DND-41 (cell line): ENCODE measurements at regions not wholly inside any gene's neighbourhood (a gene's known extent, or its start where the extent isn't known, plus 50 kb on each side); places are given as distances from the start of the nearest gene placed in this dataset.
"Not testable (repeated sequence)": the region's sequence is repeated elsewhere in the genome, so short reads cannot be mapped to it uniquely, and the experiment has no call there.

Experiments used
- ATAC-seq: fragments of 200-7000 bp; cut with Tn5 transposase; 3 replicates; pipeline ENCODE4 v1.9.1; 2021; ENCODE audit warnings: low read depth; ENCODE audit not compliant: insufficient read depth
- DNase-seq: peaks from one replicate; pipeline ENCODE4 v3.0.0-alpha.2; 2020
- H2AFZ ChIP-seq: 2 replicates; pipeline ENCODE4 v1.6.0; 2012; ENCODE audit warnings: low read depth, low read length
- H3K27ac ChIP-seq: 2 replicates; pipeline ENCODE4 v1.5.1; 2012; ENCODE audit warnings: low read length, inconsistent platforms
- H3K27me3 ChIP-seq: fragments of 200-600 bp; sonication (generic); 2 replicates; pipeline ENCODE4 v1.6.0; 2012; ENCODE audit warnings: low read length, mild to moderate bottlenecking, inconsistent platforms; ENCODE audit not compliant: insufficient read depth, poor library complexity
- H3K36me3 ChIP-seq: 2 replicates; pipeline ENCODE4 v1.5.1; 2012; ENCODE audit warnings: low read length, inconsistent platforms; ENCODE audit not compliant: insufficient read depth
- H3K4me1 ChIP-seq: 2 replicates; pipeline ENCODE4 v1.5.1; 2012; ENCODE audit warnings: mild to moderate bottlenecking, low read length; ENCODE audit not compliant: insufficient read depth
- H3K4me2 ChIP-seq: 2 replicates; pipeline ENCODE4 v1.6.0; 2012; ENCODE audit warnings: mild to moderate bottlenecking, moderate library complexity, low read length, inconsistent platforms; ENCODE audit not compliant: insufficient read depth
- H3K4me3 ChIP-seq, 2 experiments: fragments of 200-600 bp in 1 of 2; shearing (Covaris generic) in 1 of 2; 2 replicates each; pipeline ENCODE4 v1.5.1; 2012 to 2016; ENCODE audit warnings: inconsistent platforms in 2 of 2, low read length in 2 of 2, mild to moderate bottlenecking in 2 of 2, low read depth in 1 of 2, moderate library complexity in 1 of 2
- H3K79me2 ChIP-seq: 2 replicates; pipeline ENCODE4 v1.6.0; 2012; ENCODE audit warnings: low read length, inconsistent platforms; ENCODE audit not compliant: insufficient read depth
- H3K9ac ChIP-seq: 2 replicates; pipeline ENCODE4 v1.6.0; 2012; ENCODE audit warnings: low read depth, mild to moderate bottlenecking, inconsistent platforms, low read length, moderate library complexity
- H3K9me3 ChIP-seq: 2 replicates; pipeline ENCODE4 v1.5.1; 2012; ENCODE audit warnings: low read length, moderate library complexity, mild to moderate bottlenecking, inconsistent platforms; ENCODE audit not compliant: insufficient read depth, severe bottlenecking
- H4K20me1 ChIP-seq: 2 replicates; pipeline ENCODE4 v1.6.0; 2012; ENCODE audit warnings: low read length; ENCODE audit not compliant: insufficient read depth
- EZH2 ChIP-seq: IDR thresholded peaks from 3 replicates; pipeline ENCODE4 v1.6.1; 2012; ENCODE audit warnings: borderline replicate concordance, low read depth, mild to moderate bottlenecking, moderate library complexity, low read length, inconsistent platforms; ENCODE audit not compliant: severe bottlenecking
- TF ChIP-seq, protein P1 (sequence below): IDR thresholded peaks from 2 replicates; pipeline ENCODE4 v1.5.1; 2012; ENCODE audit warnings: borderline replicate concordance, low read length, moderate library complexity, mild to moderate bottlenecking; ENCODE audit not compliant: poor library complexity, severe bottlenecking; ENCODE audit errors: extremely low read depth

DNA sequence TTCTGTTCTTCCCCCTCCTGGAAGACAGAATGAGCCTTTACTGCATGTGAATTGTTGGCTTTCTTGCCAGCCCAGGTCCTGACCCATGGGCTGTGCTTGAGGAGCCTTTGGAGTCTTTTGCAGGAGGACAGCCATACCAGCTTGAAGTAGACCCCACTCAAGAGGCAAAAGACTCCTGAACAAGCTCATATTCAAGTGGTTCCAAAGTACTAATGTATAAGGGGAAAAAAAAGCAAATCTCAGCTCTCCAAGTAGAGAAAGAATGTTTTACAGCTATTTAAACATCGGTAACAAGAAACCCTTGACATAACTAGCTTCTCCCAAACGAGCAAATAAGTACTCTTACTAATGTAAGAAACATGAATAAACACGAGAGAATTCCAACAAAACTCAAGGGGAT is 174.9 kb upstream of the MXRA5 start:
- Histone ChIP-seq H3K27ac (no peak overlapping the region), H2AFZ (no peak overlapping the region), H3K36me3 (no peaks in the 10 kb centered on the region), H3K4me2 (no peak overlapping the region), H3K4me3 (no peak overlapping the region), H3K79me2 (no peaks in the 10 kb centered on the region), H3K9me3 (no peaks in the 10 kb centered on the region), H3K4me1 (no peaks in the 10 kb centered on the region), H3K9ac (no peak overlapping the region), H3K27me3 (no peaks in the 10 kb centered on the region), H4K20me1 (no peaks in the 10 kb centered on the region)
- ATAC-seq (no peak), DNase-seq (no peak)
- TF ChIP-seq, protein P1, sequence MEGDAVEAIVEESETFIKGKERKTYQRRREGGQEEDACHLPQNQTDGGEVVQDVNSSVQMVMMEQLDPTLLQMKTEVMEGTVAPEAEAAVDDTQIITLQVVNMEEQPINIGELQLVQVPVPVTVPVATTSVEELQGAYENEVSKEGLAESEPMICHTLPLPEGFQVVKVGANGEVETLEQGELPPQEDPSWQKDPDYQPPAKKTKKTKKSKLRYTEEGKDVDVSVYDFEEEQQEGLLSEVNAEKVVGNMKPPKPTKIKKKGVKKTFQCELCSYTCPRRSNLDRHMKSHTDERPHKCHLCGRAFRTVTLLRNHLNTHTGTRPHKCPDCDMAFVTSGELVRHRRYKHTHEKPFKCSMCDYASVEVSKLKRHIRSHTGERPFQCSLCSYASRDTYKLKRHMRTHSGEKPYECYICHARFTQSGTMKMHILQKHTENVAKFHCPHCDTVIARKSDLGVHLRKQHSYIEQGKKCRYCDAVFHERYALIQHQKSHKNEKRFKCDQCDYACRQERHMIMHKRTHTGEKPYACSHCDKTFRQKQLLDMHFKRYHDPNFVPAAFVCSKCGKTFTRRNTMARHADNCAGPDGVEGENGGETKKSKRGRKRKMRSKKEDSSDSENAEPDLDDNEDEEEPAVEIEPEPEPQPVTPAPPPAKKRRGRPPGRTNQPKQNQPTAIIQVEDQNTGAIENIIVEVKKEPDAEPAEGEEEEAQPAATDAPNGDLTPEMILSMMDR = no peak
- no peak for TF ChIP-seq EZH2

DNA sequence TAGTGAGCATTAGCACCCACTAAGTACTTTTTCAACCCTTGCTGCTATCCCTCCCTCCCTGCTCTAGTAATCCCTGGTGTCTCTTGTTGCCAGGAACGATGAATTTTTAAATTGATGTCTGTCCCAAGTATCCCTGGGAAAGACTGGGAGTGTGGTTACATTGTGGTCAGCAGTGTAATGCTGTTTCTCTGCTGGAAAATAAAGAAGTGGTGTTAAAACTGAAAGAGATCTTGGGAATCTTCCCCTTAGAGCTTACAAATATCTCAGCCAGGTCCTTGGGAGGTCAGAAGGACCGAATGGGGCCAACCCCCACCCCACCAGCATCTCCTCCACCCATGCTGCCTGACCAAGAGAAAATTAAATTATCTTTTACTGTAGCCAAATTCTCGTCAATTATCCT is 174.5 kb upstream of the MXRA5 start:
- Histone ChIP-seq H4K20me1 (no peaks in the 10 kb centered on the region), H3K79me2 (no peaks in the 10 kb centered on the region), H3K4me2 (no peak overlapping the region), H3K27me3 (no peaks in the 10 kb centered on the region), H3K4me3 (no peak overlapping the region), H2AFZ (no peak overlapping the region), H3K9me3 (no peaks in the 10 kb centered on the region), H3K4me1 (no peaks in the 10 kb centered on the region), H3K27ac (no peak overlapping the region), H3K9ac (no peak overlapping the region), H3K36me3 (no peaks in the 10 kb centered on the region)
- DNase-seq (no peak), ATAC-seq (no peak)
- no peak for TF ChIP-seq EZH2
- TF ChIP-seq, protein P1 = no peak

DNA sequence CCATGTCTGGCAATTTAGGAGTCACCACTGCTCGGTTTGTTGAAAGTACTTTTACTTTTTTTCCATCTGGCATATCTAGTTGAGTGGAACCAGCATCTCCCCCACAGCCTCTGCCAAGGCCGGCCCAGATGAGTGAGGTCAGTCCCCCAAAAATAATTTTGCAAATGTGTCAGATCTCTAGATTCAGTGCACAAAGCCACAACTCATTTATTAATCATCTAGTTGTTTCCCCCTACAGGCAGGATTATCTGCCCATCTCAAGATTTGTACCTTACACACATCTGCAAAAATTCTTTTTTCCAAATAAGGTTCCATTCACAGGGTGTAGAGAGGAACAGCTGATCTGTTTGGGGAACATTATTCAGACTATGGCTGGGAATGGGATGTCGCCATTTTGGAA is 174.0 kb upstream of the MXRA5 start:
- ATAC-seq = no peak
- Histone ChIP-seq H3K27me3 (no peaks in the 10 kb centered on the region), H3K9me3 (no peaks in the 10 kb centered on the region), H3K4me1 (no peaks in the 10 kb centered on the region), H3K4me3 (no peak overlapping the region), H3K36me3 (no peaks in the 10 kb centered on the region), H3K4me2 (no peak overlapping the region), H3K79me2 (no peaks in the 10 kb centered on the region), H3K9ac (no peak overlapping the region), H2AFZ (no peak overlapping the region), H4K20me1 (no peaks in the 10 kb centered on the region), H3K27ac (no peak overlapping the region)
- DNase-seq = no peak
- TF ChIP-seq EZH2 = no peak
- TF ChIP-seq, protein P1 = no peak

DNA sequence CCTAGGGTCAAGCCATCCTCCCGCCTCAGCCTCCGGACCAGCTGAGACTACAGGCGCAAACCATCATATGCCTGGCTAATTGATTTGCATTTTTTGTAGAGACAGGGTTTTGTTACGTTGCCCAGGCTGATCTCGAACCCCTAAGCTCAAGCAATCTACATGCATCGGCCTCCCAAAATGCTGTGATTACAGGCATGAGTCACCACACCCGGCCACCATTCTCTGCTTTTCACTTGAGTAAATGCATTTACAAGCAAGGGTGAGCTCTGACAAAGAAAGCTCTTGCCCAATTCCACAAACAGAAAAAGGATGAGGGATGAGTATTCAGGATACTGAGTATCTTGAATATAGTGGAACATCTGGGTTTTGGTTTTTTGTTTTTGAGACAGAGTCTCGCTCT is 172.9 kb upstream of the MXRA5 start:
- not testable (repeated sequence) for H3K4me3 ChIP-seq, H3K9ac ChIP-seq, H3K4me2 ChIP-seq, H4K20me1 ChIP-seq, H3K27me3 ChIP-seq, ATAC-seq, H2AFZ ChIP-seq, H3K4me1 ChIP-seq, H3K79me2 ChIP-seq, DNase-seq, H3K27ac ChIP-seq, H3K36me3 ChIP-seq, H3K9me3 ChIP-seq
